A549 (cell line): ENCODE measurements at regions not wholly inside any gene's neighbourhood (a gene's known extent, or its start where the extent isn't known, plus 50 kb on each side); places are given as distances from the start of the nearest gene placed in this dataset.

Experiments
- ATAC-seq, 2 experiments: fragments of 200-7000 bp in 1 of 2; fragments of >200 bp in 1 of 2; cut with Nextera tagmentation in 1 of 2; cut with Tn5 transposase in 1 of 2; 3 replicates each; pipeline versions ENCODE4 v1.8.0 to v1.9.1; 2018 to 2020; ENCODE audit warnings: mild to moderate bottlenecking in 1 of 2, moderate library complexity in 1 of 2
- CTCF ChIA-PET: fragments of 300-600 bp; sonication (Branson Sonifier 250); formaldehyde crosslinking; extraction: SDS; loops from one replicate; lab custom pipeline; 2021; ENCODE audit warnings: antibody characterized with exemption, inconsistent platforms; lab: Yijun Ruan, JAX
- POLR2A ChIA-PET: fragments of 350-600 bp; formaldehyde crosslinking; extraction: SDS; loops from one replicate; lab custom pipeline; 2021; ENCODE audit warnings: antibody characterized with exemption, inconsistent platforms; lab: Yijun Ruan, JAX
- DNase-seq, 2 experiments: peaks; one replicate each; pipeline versions ENCODE4 v3.0.0 to v3.0.0-alpha.2; 2011 to 2016; ENCODE audit warnings: low read depth in 1 of 2, low spot score in 1 of 2
- FAIRE-seq: peaks from 2 replicates; lab custom pipeline; 2011; peaks lifted over from hg19 to GRCh38; lab: Jason Lieb, UNC
- H3K27ac ChIP-seq, 2 experiments: fragments of >200 bp; sonication (Bioruptor Twin); formaldehyde crosslinking; 3 replicates each; pipeline ENCODE4 v1.5.1; 2016 to 2017
- H3K4me1 ChIP-seq: fragments of >200 bp; sonication (Bioruptor Twin); formaldehyde crosslinking; 3 replicates; pipeline ENCODE4 v1.6.1; 2016
- H3K4me2 ChIP-seq: fragments of >200 bp; sonication (Bioruptor Twin); formaldehyde crosslinking; 3 replicates; pipeline ENCODE4 v1.6.1; 2016
- H3K4me3 ChIP-seq: fragments of >200 bp; sonication (Bioruptor Twin); formaldehyde crosslinking; 3 replicates; pipeline ENCODE4 v1.5.1; 2016
- H3K9me3 ChIP-seq: fragments of >200 bp; sonication (Bioruptor Twin); formaldehyde crosslinking; 3 replicates; pipeline ENCODE4 v1.6.1; 2016
- CBX2 ChIP-seq: fragments of 200-600 bp; sonication (generic); IDR thresholded peaks from 2 replicates; pipeline ENCODE4 v1.6.1; 2016; ENCODE audit warnings: low read depth, mild to moderate bottlenecking, borderline replicate concordance
- CHD2 ChIP-seq: fragments of 150-350 bp; IDR thresholded peaks from 2 replicates; pipeline ENCODE4 v1.6.1; 2014; ENCODE audit warnings: low read length; ENCODE audit not compliant: partially characterized antibody
- FOSL2 ChIP-seq, 2 experiments: fragments of 450-650 bp in 1 of 2; fragments of >200 bp in 1 of 2; sonication (Bioruptor Twin) in 1 of 2; formaldehyde crosslinking; IDR thresholded peaks; 2 replicates each; pipeline versions ENCODE4 v1.5.0 to v1.6.1; 2016 to 2020; ENCODE audit warnings: mild to moderate bottlenecking in 1 of 2, moderate library complexity in 1 of 2
- HDAC2 ChIP-seq: fragments of 200-600 bp; sonication (generic); IDR thresholded peaks from 2 replicates; pipeline ENCODE4 v1.6.1; 2016
- HEYL ChIP-seq: fragments of 250-450 bp; sonication (Bioruptor Pico); IDR thresholded peaks from 2 replicates; pipeline ENCODE4 v1.8.0; 2021; ENCODE audit warnings: mild to moderate bottlenecking, moderate library complexity
- JUN ChIP-seq, 2 experiments: fragments of >200 bp; sonication (Bioruptor Twin); formaldehyde crosslinking; IDR thresholded peaks; 2 replicates in 1 of 2; 3 replicates in 1 of 2; pipeline ENCODE4 v1.6.1; 2016 to 2017
- JUNB ChIP-seq: fragments of >200 bp; sonication (Bioruptor Twin); formaldehyde crosslinking; IDR thresholded peaks from 2 replicates; pipeline ENCODE4 v1.6.1; 2016
- KDM5A ChIP-seq: fragments of 200-600 bp; sonication (generic); IDR thresholded peaks from 2 replicates; pipeline ENCODE4 v1.6.1; 2016; ENCODE audit warnings: antibody characterized with exemption, mild to moderate bottlenecking
- MAFK ChIP-seq: fragments of 450-650 bp; IDR thresholded peaks from 2 replicates; pipeline ENCODE4 v1.6.1; 2014; ENCODE audit not compliant: partially characterized antibody
- MYC ChIP-seq: IDR thresholded peaks from 2 replicates; pipeline ENCODE4 v1.6.1; 2012; ENCODE audit warnings: mild to moderate bottlenecking, inconsistent platforms, low read length, improper control_type of control experiment, borderline replicate concordance
- NR3C1 ChIP-seq: fragments of >200 bp; sonication (Bioruptor Twin); formaldehyde crosslinking; IDR thresholded peaks from 3 replicates; pipeline ENCODE4 v1.6.1; 2017
- PHF8 ChIP-seq: fragments of 200-600 bp; sonication (generic); IDR thresholded peaks from 2 replicates; pipeline ENCODE4 v1.6.1; 2016; ENCODE audit warnings: low read depth, mild to moderate bottlenecking, antibody characterized with exemption, moderate library complexity, borderline replicate concordance
- POLR2A ChIP-seq: IDR thresholded peaks from 2 replicates; pipeline ENCODE4 v1.6.1; 2012; ENCODE audit warnings: mild to moderate bottlenecking, low read length
- POLR2AphosphoS2 ChIP-seq: conservative IDR thresholded peaks from 2 replicates; pipeline ENCODE4 v1.6.1; 2012; ENCODE audit warnings: low read length, improper control_type of control experiment, inconsistent platforms
- RNF2 ChIP-seq: fragments of 200-600 bp; sonication (generic); IDR thresholded peaks from 2 replicates; pipeline ENCODE4 v1.6.1; 2016; ENCODE audit warnings: low read depth, mild to moderate bottlenecking, antibody characterized with exemption, moderate library complexity, borderline replicate concordance
- SMC3 ChIP-seq: fragments of >200 bp; sonication (Bioruptor Twin); formaldehyde crosslinking; IDR thresholded peaks from 3 replicates; pipeline ENCODE4 v1.6.1; 2018; ENCODE audit warnings: inconsistent platforms
- TFCP2L1 ChIP-seq: fragments of 250-450 bp; sonication (Bioruptor Pico); IDR thresholded peaks from 2 replicates; pipeline ENCODE4 v1.5.0; 2021; ENCODE audit warnings: mild to moderate bottlenecking
- ZSCAN20 ChIP-seq: fragments of 250-450 bp; sonication (Bioruptor Pico); IDR thresholded peaks from 2 replicates; pipeline ENCODE4 v1.8.0; 2022; ENCODE audit warnings: mild to moderate bottlenecking, moderate library complexity
- WGBS: methylation state at CpG from one replicate; pipeline ENCODE4 v1.1.6; 2017; ENCODE audit errors: missing lambda C conversion rate; 5-methylcytosine and 5-hydroxymethylcytosine counted together
- TF ChIP-seq, protein P1 (sequence below): fragments of 250-450 bp; sonication (Bioruptor Pico); IDR thresholded peaks from 2 replicates; pipeline ENCODE4 v1.5.0; 2021; ENCODE audit warnings: mild to moderate bottlenecking, moderate library complexity, borderline replicate concordance
- TF ChIP-seq, protein P2 (sequence below): fragments of >200 bp; sonication (Bioruptor Twin); formaldehyde crosslinking; IDR thresholded peaks from 3 replicates; pipeline ENCODE4 v1.6.1; 2016
- TF ChIP-seq, protein P3 (sequence below): fragments of 200-600 bp; sonication (generic); IDR thresholded peaks from 2 replicates; pipeline ENCODE4 v1.6.1; 2016; ENCODE audit warnings: antibody characterized with exemption, mild to moderate bottlenecking, moderate library complexity

DNA sequence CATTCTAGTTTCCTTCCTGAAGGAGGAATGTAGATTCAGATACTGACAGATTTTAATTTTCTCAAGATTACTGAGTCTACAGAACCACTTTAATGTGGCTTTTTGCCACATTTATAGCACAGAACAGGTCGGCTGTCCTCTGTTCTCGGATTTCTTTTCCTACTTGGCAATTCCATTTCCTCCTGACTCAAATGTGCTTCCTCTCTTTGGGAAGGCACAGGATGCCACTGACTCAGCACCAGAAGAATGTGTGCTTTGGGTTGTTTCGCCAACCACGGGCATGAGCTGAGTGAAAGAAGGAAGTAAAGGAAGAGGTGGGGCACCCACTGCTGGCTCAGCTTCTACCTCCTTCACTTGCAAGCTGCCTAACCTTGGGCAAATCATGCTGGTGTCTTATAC is 970.6 kb upstream of the ACVR2A start:
- H3K27ac ChIP-seq = no peak overlapping the region
- H3K4me1 ChIP-seq = no peaks in the 10 kb centered on the region
- DNase-seq = peak in 1 of 2 experiments; percentile 42
- H3K4me3 ChIP-seq = no peak overlapping the region
- ATAC-seq = peak; percentile 13 to 57; a peak in 3 of 6 replicates
- ChIA-PET POLR2A (no interaction called here), CTCF (no interaction called here)
- no peak for TF ChIP-seq FOSL2 (IDR thresholded peaks at IDR 0.05)
- 0 out of 2 replicates have a peak, but pooled peaks have one; percentile 3 for TF ChIP-seq FOSL2 (CRISPR knock-in tag; IDR thresholded peaks at IDR 0.05)
- TF ChIP-seq JUN (IDR thresholded peaks at IDR 0.05) = no peak
- no peak overlapping the region for H3K4me2 ChIP-seq
- FAIRE-seq = no peak
- 5% methylated on average over 4 of the region's 4 CpGs for WGBS
- no peaks in the 10 kb centered on the region for H3K9me3 ChIP-seq

DNA sequence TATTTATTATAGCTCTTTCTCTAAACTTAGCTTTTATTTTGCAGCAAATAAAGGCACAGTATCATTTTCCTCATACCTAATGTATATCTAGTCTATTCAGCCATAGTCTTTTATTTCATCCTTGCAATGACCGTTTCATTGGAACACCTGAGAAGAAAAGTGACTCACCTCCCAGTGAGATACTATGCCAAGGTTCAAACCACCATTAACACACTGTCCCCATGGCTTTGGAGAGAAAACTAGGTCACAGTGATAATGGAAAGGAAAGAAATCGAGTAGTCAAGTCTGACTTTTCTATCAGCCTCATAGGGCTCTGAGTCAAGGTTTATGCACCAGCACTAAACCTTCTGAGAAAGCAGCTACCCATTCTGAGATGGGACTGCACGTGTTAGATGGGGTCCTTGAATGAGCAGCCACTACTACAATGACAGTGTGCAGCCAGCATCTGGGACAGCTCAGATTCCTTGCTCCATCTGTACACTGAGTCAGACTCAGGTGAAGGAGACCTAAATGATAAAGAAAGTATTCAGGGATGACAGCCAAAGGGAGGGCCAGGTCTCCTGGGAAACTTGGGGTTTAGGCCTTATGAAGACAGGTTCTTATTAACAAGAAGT is 971.1 kb upstream of the ACVR2A start:
- no peak overlapping the region for H3K4me3 ChIP-seq
- no peak overlapping the region for H3K27ac ChIP-seq
- CTCF ChIA-PET = no interaction called here
- H3K4me1 ChIP-seq = no peaks in the 10 kb centered on the region
- POLR2A ChIA-PET = no interaction called here
- no peaks in the 10 kb centered on the region for H3K9me3 ChIP-seq
- TF ChIP-seq RNF2 (no peak), POLR2AphosphoS2 (no peak), SMC3 (no peak), NR3C1 (no peak), HDAC2 (no peak), TFCP2L1 (CRISPR knock-in tag) (no peak), HEYL (no peak), KDM5A (no peak), MAFK (no peak), ZSCAN20 (CRISPR knock-in tag) (no peak), POLR2A (no peak)
- TF ChIP-seq, protein P1, sequence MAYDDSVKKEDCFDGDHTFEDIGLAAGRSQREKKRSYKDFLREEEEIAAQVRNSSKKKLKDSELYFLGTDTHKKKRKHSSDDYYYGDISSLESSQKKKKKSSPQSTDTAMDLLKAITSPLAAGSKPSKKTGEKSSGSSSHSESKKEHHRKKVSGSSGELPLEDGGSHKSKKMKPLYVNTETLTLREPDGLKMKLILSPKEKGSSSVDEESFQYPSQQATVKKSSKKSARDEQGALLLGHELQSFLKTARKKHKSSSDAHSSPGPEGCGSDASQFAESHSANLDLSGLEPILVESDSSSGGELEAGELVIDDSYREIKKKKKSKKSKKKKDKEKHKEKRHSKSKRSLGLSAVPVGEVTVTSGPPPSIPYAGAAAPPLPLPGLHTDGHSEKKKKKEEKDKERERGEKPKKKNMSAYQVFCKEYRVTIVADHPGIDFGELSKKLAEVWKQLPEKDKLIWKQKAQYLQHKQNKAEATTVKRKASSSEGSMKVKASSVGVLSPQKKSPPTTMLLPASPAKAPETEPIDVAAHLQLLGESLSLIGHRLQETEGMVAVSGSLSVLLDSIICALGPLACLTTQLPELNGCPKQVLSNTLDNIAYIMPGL (CRISPR knock-in tag) = no peak
- TF ChIP-seq, protein P2, sequence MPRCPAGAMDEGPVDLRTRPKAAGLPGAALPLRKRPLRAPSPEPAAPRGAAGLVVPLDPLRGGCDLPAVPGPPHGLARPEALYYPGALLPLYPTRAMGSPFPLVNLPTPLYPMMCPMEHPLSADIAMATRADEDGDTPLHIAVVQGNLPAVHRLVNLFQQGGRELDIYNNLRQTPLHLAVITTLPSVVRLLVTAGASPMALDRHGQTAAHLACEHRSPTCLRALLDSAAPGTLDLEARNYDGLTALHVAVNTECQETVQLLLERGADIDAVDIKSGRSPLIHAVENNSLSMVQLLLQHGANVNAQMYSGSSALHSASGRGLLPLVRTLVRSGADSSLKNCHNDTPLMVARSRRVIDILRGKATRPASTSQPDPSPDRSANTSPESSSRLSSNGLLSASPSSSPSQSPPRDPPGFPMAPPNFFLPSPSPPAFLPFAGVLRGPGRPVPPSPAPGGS = no peak
- TF ChIP-seq, protein P3, sequence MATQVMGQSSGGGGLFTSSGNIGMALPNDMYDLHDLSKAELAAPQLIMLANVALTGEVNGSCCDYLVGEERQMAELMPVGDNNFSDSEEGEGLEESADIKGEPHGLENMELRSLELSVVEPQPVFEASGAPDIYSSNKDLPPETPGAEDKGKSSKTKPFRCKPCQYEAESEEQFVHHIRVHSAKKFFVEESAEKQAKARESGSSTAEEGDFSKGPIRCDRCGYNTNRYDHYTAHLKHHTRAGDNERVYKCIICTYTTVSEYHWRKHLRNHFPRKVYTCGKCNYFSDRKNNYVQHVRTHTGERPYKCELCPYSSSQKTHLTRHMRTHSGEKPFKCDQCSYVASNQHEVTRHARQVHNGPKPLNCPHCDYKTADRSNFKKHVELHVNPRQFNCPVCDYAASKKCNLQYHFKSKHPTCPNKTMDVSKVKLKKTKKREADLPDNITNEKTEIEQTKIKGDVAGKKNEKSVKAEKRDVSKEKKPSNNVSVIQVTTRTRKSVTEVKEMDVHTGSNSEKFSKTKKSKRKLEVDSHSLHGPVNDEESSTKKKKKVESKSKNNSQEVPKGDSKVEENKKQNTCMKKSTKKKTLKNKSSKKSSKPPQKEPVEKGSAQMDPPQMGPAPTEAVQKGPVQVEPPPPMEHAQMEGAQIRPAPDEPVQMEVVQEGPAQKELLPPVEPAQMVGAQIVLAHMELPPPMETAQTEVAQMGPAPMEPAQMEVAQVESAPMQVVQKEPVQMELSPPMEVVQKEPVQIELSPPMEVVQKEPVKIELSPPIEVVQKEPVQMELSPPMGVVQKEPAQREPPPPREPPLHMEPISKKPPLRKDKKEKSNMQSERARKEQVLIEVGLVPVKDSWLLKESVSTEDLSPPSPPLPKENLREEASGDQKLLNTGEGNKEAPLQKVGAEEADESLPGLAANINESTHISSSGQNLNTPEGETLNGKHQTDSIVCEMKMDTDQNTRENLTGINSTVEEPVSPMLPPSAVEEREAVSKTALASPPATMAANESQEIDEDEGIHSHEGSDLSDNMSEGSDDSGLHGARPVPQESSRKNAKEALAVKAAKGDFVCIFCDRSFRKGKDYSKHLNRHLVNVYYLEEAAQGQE = no peak
- FAIRE-seq (no peak), DNase-seq (no peak), ATAC-seq (no peak)
- H3K4me2 ChIP-seq = no peak overlapping the region
- WGBS = 3% methylated on average over 3 of the region's 3 CpGs

DNA sequence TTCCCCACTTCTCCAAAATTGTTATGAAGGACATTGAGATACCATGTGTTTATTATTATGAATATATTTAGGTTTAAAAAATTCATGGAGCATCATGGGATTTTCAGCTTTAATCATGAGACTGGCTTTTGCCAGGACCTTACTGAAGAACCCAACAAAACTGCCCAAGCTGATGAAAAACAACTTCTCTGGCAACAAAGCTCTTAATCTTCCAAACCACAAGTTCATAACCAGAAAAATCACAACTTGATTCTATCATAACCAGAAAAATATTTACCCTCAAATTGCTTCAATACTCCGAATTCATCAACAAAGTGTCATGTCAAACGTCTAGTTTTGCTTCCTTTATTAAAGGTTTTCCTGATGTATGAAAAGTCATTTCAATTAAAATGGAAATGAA is 971.8 kb upstream of the ACVR2A start:
- H3K4me1 ChIP-seq = no peaks in the 10 kb centered on the region
- WGBS = 19% methylated on average over 2 of the region's 2 CpGs
- CTCF ChIA-PET = no interaction called here
- no peak for DNase-seq
- no peak overlapping the region for H3K4me3 ChIP-seq
- ATAC-seq = no peak
- no peaks in the 10 kb centered on the region for H3K9me3 ChIP-seq
- POLR2A ChIA-PET = no interaction called here
- no peak overlapping the region for H3K4me2 ChIP-seq
- TF ChIP-seq TFCP2L1 (CRISPR knock-in tag) (no peak), NR3C1 (no peak), CBX2 (no peak), CHD2 (no peak), JUNB (no peak), PHF8 (no peak), KDM5A (no peak), MYC (no peak)
- TF ChIP-seq, protein P1 (CRISPR knock-in tag) = no peak
- FAIRE-seq = no peak
- no peak overlapping the region for H3K27ac ChIP-seq
